ENCODE measurements at regions not wholly inside any gene's neighbourhood (a gene's known extent, or its start where the extent isn't known, plus 50 kb on each side); places are given as distances from the start of the nearest gene placed in this dataset.

DNA sequence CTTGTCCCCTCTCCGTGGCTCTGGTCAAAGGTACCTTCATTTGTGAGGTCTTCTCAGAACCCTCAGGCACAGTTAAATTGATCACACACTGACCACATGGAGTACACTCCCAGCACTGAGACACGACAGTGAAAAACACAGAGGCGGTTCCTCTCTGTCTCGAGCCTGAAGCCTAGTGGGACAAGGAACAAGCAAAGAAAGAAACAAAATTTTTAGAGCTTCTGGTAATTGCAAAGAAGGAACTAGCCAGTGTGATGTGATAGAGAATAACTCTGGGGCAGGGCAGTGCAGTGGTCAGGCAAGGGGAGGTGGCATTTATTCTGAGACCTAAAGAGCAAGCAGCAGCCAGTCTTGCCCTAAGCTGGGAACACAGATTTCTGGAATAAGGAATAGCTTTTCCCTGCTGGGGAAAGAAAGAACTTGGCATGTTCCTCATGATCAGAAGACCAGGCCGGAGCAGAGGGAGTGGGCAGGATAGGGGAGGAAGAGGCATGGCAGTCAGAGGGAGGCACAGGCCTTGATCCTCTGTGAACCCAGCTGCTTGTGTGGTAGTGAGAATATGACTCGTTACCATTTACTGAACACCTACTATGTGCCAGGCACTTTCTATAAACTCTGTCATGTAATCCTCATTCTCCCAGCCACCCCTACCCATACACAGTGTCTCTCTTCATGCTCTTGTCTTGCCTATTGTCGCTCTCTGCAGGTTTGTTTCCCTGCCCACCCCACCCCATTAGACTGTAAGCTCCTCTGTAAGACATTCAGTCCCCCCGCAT is 262.3 kb upstream of the HES1 start:
- no peak for DNase-seq (ENCODE audit: low read depth, low spot score)

DNA sequence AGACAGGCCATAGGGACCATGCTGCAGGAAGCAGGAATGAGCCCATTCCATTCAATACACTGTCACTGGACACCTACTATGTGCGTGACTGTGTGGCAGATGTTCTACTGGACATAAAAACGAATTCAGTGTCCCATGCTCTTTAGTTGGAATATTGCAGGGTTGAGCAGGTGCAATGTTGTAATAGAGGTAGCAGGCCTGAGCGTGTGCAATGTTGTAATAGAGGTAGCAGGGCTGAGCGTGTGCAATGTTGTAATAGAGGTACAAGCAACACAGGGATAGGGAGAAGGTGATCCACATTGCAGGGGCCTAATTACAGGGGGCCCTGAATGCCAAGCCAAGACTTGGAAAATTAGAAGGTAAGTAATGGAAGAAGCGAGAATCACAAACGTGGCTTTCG is 261.4 kb upstream of the HES1 start:
- DNase-seq (ENCODE audit: low read depth, low spot score): no peak

DNA sequence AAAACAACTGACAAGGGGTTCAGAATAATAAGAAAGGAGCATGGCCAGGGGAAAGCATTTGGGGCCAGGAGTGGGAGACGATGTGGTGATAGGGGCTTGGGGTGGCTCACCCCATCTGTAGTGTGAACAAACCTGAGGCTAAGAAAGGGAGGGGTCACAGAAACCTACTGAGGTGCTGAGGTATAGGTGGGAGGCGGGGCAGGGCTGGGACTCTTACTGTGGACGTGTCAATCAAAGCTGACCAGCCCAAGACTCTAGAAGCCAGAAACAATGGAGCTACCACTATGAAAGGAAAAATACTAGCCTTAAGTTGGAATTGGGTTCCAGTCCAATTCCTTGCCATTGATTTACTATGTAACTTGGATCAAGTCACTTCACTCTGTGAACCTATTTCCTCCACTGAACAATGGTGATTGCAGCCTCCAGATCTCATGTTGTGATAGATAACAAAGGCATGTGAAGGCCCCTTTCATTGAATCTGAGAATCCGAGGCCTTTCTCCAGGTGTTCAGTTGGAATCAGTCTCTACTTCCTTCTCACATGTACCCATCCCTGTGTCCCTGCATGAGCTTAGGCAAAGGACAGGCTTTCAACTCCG is 260.9 kb upstream of the HES1 start:
- no peak for DNase-seq (ENCODE audit: low read depth, low spot score)

DNA sequence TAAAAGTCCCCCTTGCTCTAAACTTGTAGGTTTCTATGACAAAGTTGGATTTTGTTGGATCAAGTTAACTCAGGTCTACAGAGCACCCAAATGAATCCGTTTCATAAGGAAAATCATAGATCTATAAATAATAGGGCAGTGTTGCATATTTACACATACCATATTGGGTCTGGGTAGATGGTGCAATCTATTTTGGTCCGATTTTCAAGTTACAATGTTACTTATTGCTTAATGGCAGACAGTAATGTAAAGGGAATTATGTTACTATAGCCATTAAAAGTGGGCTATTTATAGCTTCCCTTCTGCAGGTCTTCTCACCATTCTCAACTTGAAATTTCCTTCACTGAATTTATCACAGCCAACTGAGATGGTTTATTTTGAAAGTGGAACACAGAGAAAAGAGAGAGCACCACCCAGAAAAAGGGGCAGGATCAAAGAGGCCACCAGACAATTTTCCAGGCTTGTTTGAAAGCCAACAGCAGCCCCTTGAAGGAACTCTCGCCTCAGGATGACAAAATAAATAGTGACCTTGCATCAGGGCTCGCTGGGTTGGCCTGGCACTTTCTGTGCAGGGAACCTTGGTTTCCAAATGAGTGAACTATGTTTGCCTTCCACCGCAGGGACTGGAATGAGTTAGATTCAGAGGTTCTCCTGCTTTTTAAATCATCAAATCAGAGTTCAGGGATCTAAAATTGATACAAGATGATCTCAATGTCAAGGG is 260.2 kb upstream of the HES1 start:
- no peak for DNase-seq (ENCODE audit: low read depth, low spot score)

DNA sequence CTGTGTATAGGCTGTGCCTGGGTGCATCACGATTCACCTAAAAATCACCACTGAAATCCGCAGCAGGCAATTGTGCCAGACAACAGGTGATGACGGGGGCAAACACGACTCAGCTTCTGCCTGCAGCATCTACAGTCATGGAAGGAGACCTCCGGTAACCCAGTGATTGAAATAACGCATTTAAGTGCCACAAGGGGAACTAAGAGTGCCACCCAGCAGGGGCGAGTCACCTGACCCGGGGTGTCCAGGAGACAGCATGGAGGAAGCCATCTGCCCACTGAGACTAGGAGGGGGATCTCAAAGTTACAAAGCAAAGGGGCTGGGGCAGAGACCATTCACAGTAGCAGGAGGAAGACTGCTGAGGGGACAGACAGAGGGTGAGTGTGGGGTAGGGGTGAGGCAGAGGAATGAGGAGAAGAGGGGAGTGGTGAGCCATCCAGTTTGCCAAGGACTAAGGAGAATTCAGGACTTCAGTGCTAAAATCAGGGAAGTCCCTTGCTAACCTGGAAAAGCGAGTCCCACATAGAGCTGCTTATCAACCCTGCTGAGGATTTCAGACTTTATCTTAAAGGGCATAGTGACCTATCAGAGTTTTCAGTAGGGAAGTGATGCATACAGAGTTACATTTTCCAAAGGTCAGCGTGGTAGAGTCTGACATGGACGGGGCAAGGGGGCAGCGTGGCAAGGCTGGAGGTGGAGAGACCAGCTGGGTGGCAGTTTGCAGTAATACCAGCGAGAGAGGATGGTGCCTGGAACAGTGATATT is 256.7 kb upstream of the HES1 start:
- DNase-seq (ENCODE audit: low read depth, low spot score): no peak

DNA sequence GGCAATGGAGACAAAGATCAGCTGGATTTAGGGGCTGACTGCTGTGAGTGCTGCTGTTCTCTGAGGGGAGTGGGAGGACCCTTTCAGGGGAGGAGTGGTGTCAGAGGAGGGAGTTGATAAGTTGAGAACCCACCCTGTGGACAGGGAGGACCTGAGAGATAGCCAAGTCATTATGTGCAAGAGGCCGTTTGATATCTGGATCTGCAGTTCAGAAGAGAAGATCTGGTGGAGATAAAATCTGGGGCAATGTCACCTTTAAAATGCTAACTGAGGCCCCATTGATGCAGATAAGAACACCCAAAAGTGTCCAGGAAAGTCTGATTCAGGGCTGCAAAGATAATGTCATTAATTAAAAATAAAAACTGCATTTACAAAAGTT is 256.1 kb upstream of the HES1 start:
- DNase-seq (ENCODE audit: low read depth, low spot score): no peak

DNA sequence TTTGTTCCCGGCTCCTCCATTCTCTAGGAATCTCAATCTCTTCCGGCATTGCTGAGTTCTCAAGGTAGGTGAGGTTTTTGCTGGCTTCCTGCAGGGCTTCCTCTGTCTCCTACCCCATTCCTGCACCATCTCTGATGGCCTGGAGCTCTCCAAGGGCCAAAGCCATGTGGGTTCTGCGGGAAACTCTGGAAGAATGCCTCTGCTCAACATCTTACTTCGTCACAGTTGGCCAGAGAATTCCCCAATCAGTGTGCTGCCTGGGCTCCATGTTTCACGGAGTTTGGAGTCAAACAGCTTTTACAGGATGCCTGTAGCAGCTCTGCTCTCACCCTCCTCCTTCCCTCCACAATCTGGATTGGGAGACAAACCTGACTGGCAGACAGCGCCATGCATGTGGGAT is 253.9 kb upstream of the HES1 start:
- no peak for DNase-seq (ENCODE audit: low read depth, low spot score)

DNA sequence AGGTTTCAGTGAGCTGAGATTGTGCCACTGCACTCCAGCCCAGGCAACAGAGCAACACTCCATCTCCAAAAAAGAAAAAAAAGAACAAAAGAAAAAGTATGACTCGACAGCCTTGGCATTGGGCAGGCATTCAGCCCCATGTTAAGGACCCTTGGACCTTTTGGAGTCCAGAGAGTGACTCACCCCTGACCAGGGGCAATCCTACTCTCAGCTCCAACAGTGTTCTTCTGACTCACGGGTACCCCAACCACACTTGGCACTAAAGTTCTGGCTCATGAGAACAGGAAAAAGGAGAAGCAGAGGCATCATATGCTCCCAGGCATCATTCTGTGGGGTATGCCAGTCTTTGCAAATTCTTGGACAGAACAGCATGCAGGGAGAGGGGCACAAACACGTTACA is 252.4 kb upstream of the HES1 start:
- no peak for DNase-seq (ENCODE audit: low read depth, low spot score)

DNA sequence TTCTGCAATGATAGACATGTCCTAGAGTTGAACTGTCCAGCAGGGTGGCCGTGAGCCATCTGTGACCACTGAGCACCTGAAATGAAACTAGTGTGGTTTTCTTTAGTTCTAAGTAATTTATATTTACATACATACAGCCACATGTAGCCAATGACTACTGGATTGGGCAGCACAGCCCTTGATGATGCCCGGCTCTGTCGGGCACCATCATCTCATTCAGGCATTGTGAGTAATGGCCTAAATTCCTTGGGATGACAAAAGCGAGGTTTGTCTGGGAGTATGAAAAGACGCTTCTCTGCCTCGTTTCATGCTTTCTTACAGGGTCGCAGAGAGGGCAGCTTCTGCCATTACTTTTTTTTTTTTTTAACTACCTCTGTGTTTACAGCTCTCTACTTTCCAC is 251.9 kb upstream of the HES1 start:
- DNase-seq (ENCODE audit: low read depth, low spot score): no peak

DNA sequence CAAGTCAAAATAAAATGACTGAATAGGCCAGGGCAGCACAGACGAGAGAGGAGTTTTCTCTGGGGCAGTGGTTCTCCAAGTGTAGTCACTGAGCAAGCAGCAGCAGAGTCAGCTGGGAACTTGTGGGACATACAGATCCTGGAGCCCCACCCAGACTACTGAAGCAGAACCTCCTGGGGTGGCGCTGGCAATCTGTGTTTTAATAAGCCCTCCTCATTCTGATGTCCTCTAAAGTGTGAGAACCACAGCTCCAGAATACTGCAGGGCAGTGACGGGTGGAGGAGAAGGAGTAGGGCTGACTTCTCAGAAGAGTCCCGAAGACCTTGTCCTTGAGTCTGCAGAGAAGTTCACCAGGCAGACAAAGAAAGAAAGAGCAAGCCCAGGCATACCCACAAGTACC is 251.3 kb upstream of the HES1 start:
- DNase-seq (ENCODE audit: low read depth, low spot score): no peak

DNA sequence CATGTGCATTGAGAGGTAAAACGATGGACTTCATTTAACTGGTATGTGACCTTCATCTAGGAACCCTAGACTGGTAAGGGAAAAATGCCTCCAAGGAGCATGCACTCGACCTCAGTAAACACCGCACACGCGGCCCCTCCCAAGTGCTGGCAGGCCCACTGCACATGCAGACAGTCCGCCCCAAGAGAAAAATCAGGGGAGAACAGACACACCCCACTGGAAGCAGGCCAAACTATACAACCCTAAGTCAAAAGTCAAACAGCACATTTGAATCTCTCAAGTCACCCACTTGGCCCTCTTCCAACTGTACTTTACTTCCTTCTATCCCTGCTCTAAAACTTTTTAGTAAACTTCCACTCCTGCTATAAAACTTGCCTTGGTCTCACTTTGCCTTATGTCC is 250.1 kb upstream of the HES1 start:
- DNase-seq (ENCODE audit: low read depth, low spot score): no peak

DNA sequence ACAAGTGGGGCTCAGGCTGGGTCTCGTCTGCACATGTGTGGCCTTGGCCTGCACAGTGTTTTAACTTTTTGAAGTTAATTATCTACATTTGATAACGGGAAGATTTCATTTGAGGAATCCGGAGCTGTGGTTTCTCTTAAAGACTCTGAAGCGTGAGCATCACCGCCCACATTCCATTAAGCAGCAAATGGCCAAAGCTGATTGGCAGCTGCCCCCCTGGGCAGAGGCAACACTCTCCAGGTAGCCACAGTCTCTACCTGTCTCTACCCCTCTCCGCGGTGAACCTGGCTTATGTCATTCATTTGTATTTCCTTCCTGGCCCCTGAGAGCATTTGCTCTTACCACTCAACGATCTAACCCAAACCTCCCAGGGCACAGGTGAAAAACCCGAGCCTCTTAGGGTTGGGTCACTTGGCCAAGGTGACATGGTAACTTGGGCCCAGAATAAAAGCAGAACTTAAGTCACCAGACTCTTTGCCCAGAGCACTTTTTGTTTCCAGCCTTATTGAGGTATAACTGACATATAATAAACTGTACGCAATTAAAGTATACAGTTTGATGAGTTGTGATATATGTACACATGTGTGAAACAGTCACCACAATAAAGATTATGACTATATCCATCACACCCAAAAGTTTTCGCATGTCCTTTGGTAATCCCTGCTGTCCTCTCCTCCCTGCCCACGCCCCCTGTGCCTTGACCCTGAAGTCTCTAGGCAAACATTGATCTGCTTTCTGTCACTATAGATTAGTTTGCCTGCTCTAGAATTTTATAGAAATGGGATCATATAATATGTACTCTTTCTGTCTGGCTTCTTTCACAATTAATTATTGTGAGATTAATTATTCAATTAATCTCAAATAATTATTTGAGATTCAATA is 245.7 kb upstream of the HES1 start:
- DNase-seq (ENCODE audit: low read depth, low spot score): no peak

DNA sequence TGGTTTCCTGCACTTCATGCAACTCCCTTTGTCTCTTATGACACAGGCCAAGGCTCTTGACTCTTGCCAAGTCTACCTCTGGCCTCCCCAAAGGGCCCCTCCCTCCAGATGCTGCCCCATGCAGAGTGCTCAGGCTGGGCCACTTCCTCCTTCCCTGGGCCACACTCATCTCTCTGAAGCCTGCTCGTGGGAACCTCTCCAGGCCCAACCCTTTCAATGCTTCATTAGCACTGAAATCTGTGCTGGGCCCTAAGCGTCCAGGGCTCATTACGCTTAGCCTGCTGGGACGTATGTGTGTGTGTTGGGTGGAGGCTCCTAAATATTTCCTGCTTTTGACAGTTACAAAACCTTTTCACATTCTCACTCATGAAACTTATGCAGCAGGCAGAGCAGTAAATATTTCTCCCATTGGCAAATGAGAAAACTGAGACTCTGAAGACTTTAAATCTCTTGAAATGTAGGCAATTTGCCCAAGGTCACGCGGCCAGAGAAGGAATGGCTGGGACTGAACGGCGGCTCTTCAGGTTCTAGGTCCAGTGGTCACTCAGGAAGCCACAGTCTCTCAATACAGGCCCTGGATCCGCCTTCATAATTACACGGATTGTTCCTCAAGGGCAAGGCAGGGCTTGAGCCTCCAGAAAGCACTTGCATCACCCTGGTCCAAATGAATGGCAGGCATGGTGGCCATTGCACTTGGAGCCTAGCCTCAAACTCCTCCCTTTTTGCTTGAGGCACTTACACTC is 241.7 kb upstream of the HES1 start:
- DNase-seq (ENCODE audit: low read depth, low spot score): no peak

DNA sequence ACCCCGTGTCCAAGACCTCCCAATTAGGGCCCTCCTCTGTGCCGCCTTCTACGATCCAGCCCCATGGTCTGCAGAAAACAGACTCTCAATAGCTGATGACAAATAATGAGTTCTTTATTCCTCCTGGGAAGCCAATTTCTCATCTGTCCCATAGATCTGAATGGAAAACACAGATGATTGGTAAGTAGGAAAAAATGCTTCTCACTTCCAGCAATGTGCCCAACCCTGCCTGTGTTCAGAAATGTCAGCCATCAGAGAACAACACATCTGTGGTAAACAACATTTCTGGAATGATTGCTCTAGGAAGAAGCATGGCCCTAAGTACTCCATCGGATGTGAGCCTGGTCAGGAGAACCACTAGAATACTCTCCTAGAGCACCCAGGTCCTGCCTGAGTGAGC is 240.5 kb upstream of the HES1 start:
- no peak for DNase-seq (ENCODE audit: low read depth, low spot score)

DNA sequence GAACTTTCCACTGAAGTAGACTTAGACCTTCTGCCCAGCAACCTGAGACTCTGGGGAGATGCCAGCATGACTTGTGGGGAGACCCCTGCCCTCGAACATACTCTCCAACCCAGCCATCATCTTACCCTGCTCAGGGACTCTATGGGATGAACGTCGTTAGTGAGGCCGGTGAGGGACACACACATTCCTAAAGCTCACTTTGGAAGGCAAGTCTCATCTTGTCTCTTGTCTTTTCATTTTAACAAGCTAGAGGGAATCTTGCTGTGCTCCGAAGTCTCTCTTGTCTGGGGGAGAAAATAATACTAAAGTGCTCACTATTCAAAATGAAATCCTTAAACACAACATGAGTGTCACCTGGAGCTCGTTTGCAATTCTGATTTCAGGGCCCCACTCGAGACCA is 239.5 kb upstream of the HES1 start:
- DNase-seq (ENCODE audit: low read depth, low spot score): no peak

DNA sequence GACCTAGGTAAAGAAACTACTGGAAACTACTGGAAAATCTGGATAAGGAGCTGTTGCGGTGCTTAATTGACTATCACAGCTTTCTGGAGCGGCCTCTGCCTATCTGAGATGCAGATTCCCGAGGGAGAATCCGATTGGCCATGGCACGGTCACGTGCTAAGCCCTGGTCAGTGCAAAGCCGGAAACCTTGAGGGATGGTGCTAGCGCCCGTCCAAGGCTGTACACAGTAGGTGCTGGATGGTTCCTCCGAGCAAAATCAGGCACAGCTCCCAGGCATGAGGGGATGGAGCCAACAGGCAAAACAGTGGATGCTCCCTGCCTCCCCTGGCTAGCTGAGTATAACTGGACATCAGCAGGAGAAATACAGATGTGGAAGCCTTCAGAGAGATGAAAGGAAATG is 238.7 kb upstream of the HES1 start:
- DNase-seq (ENCODE audit: low read depth, low spot score): no peak

DNA sequence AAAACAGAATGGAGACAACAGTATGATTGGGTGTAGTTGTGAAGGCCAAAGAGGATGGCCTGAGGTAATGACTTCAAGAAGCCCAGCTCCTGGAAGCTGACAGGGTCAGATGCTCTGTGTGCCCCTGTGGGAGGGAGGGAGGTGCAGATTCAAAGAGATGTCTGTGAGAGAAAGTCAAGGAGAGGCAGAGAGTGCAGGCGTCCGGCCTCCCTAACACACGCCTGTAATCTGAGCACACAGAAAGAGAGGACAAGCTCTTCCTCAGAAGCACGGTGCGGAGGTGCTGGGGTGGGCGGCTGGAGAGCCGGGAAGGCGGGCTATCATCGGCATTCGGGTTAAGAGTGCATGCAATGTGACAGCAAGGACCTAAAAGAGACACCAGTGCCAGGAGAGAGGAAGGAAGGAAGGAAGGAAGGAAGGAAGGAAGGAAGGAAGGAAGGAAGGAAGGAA is 238.2 kb upstream of the HES1 start:
- no peak for DNase-seq (ENCODE audit: low read depth, low spot score)

DNA sequence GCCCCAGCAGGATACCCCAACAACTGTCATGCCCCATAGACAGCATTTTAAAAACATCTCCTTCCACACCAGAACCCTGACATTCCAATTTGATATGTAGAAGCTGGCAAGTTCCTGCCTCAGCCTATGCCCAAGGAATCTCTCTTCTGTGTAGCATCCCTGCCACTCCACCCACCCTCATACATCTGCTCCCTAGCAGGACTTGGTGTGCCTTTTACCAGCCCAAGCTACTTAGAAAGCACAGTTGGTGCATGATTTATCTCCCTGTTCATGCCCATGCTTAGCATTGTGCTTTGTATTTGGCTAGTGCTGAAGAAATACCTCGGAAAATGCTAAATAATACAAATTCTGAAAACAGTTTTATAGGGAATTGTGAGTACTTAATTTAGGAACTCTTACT is 236.9 kb upstream of the HES1 start:
- no peak for DNase-seq (ENCODE audit: low read depth, low spot score)

DNA sequence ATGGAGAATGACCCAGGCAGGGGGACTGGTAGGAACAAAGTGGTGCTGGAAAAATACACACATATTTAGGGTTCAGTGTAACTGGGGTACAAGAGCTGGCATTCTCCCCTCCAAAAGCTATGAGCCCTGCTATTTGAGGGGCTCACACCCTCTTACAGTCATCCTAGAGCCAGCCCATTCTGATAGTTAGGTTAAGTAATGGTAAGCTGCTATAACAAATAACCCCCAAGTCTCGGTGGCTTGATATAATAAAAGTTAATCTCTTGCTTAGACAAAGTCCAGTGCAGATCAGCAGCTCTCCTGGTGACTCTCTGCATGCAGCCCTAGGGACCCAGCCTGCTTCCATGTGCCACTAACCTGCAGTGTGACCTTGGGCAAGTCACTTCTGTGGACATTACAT is 234.9 kb upstream of the HES1 start:
- DNase-seq (ENCODE audit: low read depth, low spot score): no peak
